HG03442 (cell line): ENCODE measurements at regions not wholly inside any gene's neighbourhood (a gene's known extent, or its start where the extent isn't known, plus 50 kb on each side); places are given as distances from the start of the nearest gene placed in this dataset.

ENCODE experiments used
- ATAC-seq: cut with Tn5 transposase; IDR thresholded peaks from one replicate; pipeline ENCODE4 v1.9.1; 2021; ENCODE audit warnings: mild to moderate bottlenecking, moderate library complexity; ENCODE audit not compliant: unreplicated experiment

DNA sequence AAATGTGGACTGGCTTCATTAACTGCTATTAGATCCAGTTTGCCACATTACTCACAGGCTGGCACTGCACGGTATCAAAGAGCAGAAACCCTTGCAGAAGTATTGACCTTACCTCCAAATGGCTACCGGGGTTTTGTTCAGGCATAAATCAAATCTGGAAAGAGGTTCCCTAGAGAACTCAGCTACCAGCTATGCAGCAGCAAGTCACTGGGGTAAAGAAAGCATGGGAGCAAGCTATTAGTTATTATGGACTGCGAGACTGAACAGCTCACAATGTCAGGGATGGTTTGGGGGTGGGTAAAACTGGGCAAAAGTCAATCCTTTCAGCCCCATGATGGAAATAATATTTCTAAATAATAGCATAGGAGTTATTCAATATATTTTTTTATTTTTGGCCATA is 128.1 kb downstream of the FANCF start:
- no peak for ATAC-seq

DNA sequence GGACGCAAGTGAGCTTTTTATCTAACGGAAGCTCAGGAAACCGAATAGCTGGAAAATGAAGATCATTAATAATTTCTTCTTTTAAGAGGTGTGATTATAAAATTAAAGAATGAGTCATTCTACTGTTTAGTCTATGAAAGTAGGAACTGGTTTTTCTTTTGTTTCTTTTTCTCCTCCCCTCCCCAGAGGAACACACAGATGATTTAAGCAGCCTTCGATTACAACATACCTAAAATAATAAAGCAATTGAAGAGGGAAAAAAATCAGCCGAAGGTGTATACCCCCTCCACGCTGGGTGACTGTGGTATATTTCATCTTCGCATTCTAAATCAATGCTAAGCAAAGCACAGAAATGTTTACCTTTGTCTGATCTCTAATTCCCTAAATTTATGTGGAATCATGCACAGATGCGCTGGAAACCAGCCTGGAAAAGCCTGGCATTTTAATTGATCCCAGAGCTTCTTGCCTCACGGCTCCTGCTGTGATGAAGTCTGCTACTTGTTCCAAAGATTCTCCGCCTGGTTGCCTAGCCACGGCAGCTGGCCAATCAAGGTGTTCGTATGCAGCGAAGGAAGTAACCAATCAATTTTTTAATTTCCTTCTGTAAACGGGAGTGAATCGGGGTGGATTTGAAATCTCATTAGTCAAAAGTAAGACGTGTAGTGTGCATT is 133.9 kb downstream of the FANCF start:
- ATAC-seq, result no peak

GRCh38 chr11:22479971-22480720 is 142.0 kb downstream of the SLC17A6 start:
- no peak for ATAC-seq

- no peak for ATAC-seq
Observed at GRCh38 chr11:22479208-22479607, 141.0 kb downstream of the SLC17A6 start.

- no peak for ATAC-seq
Observed at GRCh38 chr11:22478169-22478568, 140.0 kb downstream of the SLC17A6 start.

DNA sequence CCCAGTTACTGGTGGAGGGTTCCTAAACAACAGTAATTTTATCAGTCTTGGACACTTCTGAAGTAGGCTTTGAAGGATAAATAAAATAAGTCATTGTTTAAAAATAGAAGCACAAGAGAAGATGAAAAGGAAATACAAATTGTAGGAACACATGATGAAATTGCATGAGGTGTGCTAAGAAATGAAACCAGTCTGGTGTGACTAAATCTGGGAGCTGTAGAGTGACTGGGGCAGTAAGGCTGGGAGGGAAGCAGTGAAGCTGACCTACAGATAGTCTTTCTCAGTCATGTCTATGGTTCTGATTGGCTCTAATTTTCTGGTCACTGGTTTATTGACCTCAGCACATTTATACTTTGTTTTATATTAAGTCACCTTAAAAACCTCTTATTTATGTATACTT is 139.1 kb downstream of the SLC17A6 start:
- ATAC-seq, result no peak

DNA sequence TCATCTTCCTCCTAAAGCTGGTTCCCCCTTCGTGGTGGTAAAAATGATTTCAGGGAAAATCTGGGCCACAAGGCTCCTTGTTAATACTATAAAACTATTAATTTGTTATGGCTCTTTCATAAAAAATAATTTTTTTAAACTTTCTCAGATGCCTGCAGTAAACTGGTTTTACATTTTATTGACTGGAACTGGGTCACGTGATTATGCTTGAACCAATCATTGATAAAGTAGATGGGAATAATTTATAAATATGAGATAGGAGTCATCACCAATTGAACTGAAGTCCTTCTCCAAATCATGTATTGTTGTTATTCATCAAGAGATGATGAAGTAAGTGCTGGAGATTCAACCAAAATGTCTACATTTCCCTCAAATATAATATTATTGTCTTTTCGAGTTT is 138.4 kb downstream of the SLC17A6 start:
- no peak for ATAC-seq

DNA sequence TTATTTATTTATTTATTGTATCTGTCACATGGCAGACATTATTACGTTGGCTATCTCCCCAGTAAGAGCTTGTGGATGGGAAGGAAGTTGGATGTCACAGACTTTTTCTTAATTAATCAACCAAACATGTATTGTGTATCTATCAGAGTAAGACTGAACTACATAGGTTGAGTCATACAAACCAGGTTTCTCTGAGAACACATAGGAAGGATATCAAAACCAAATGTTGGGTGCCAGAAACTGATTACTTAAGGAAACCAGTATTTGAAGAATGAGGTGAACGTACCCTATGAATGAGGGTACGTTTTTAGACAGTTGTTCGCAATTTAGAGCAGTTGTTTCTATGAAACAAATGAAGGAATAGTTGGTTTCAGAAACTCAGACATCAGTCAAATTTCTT is 136.4 kb downstream of the SLC17A6 start:
- no peak for ATAC-seq

- ATAC-seq, result no peak
Observed at GRCh38 chr11:22473586-22473985, 135.4 kb downstream of the SLC17A6 start.

DNA sequence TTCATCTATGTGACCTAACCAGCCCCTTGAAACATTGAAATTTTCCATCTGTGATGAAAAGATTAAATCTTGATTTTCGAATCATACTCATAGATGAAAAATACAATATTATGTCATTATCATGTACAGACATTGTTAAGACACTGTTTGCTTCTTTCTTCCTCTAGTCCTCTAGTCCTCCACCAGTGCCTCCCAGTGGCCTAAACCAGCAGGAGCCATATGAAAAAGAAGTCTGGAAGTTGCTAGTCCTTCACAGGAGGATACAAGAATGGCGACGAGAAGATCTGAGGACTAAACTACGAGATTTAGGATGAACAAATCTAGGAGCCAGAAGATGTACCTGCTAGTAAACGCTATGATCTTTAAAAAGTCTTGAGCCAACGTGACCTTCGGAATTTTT is 134.1 kb downstream of the SLC17A6 start:
- no peak for ATAC-seq

GRCh38 chr11:22471385-22471784 is 133.2 kb downstream of the SLC17A6 start:
- ATAC-seq, result no peak

GRCh38 chr11:22467741-22468140 is 129.6 kb downstream of the SLC17A6 start:
- no peak for ATAC-seq

DNA sequence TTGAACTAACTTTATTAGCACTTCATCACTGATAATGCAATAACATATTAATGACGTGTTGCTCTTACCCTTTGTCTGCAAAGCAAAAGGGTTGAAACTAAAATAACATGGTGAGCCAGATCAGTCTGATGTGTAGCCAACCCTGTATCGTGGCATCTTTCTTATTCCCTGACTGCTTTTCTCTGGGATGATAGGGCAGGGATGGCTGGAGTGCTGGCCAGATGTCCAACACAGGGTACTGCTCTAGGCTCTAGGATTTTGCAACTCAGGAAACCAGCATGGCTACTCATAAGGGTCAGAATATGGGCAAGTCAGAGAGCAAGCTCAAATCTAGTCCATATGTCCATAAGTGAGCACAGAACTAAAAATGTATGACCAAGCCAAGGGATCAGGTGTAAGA is 129.1 kb downstream of the SLC17A6 start:
- ATAC-seq, result no peak

GRCh38 chr11:22466809-22467208 is 128.6 kb downstream of the SLC17A6 start:
- no peak for ATAC-seq

GRCh38 chr11:22466351-22466750 is 128.2 kb downstream of the SLC17A6 start:
- ATAC-seq, result no peak

DNA sequence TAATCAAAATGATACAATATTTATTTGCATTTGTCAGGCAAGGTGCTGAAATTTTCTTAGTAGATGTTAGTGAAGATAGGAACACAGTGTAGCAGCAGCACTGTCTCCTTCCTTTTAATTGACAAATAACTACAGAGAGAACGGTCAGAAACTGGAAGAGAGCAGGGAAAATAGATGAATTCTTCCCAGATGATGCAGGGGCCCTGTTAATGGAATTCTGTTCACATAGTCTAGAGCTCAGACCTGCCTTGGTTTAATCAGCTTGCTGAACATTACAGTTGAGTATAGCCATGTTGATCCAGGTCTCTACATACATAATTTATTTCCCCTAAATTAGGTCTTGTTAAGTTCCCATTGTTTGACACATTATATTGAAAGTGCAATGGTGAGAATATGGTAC is 127.4 kb downstream of the SLC17A6 start:
- no peak for ATAC-seq

DNA sequence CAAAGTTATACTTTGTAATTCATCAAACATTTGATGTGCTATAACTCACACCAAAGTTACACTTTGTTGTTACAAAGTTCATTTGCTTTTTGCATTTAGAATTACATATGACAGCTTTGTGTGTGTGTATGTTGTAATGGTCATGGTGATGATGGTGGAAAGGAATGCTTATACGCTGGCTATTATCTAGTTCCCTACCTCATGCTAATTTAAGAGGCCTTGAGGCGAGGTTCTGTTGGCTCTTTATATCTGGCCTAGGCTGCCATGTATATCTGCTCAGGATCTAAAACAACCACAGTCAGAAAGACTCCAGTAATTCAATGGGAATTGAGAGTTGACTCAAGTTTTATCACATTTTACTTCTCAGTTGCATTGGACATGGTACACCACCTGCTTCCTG is 123.4 kb downstream of the SLC17A6 start:
- no peak for ATAC-seq

DNA sequence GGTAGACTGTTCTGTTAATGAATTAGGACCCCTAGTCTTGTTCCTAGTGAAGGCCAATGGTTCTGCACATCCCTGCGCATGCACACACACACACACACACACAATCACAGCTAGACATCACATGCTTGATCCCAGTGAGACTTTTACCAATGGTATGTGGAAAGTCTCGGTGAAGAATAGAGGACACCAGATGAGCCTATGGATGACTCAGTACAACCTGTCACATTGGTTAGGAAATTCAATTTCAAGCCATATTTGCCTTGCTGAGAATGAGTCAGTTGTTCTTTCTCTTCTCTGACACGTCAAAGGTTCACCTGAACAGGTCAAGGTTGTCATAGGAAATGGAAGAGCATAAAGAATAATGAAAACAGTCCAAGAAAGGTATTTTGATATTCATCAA is 122.0 kb downstream of the SLC17A6 start:
- no peak for ATAC-seq

DNA sequence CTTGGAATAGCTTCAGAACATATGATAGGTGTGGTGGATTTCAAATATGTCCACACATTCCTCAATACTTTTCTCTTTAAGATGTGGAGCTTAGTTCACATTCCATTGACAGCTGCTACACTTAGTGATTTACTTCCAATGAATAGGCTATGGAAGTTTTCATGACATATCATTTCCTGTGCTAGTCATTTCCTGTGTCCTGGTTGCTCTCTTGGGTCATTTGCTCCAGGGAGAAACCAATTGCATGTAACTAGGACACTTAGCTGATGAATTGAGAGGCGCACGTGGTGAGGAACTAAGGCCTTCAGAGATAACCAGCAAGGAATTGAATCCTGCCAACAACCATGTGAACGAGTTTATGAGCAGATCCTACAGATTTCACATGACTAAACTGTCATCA is 120.9 kb downstream of the SLC17A6 start:
- ATAC-seq, result no peak

DNA sequence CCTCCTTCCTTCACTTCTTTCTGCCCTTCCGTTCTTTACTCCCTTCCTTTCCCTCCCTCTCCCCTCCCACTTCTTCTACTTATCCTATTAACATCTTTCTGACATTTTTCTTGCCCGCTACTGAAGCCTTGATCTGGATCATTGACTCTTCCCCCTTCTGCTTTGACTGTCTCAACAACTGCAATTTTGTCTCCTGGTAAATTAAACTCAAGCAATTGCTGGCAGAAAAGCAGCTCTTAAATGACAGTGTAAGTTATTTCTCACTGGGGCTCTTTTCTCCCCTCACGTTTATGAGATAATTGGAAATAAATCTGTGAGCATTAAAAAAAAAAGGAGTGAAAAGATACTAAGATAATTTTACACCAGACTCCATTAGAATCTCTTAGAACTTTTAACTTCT is 120.0 kb downstream of the SLC17A6 start:
- ATAC-seq, result no peak

- no peak for ATAC-seq
Observed at GRCh38 chr11:22456993-22457762, 119.0 kb downstream of the SLC17A6 start.
